MG63 (cell line): ENCODE measurements at regions not wholly inside any gene's neighbourhood (a gene's known extent, or its start where the extent isn't known, plus 50 kb on each side); places are given as distances from the start of the nearest gene placed in this dataset.

ENCODE experiments used
- DNase-seq: peaks from one replicate; pipeline ENCODE4 v3.0.0-alpha.2; 2020
- H3K27me3 ChIP-seq: fragments of 250-450 bp; sonication (Bioruptor Pico); 2 replicates; pipeline ENCODE4 v1.5.1; 2020; ENCODE audit warnings: mild to moderate bottlenecking, moderate library complexity
- H3K36me3 ChIP-seq: fragments of 250-450 bp; sonication (Bioruptor Pico); 2 replicates; pipeline ENCODE4 v1.5.1; 2020; ENCODE audit warnings: mild to moderate bottlenecking, moderate library complexity
- H3K4me3 ChIP-seq: fragments of 250-450 bp; sonication (Bioruptor Pico); 2 replicates; pipeline ENCODE4 v1.5.1; 2020; ENCODE audit warnings: mild to moderate bottlenecking, moderate library complexity
- H3K9me3 ChIP-seq: fragments of 250-450 bp; sonication (Bioruptor Pico); 2 replicates; pipeline ENCODE4 v1.5.1; 2020; ENCODE audit warnings: mild to moderate bottlenecking, moderate library complexity

DNA sequence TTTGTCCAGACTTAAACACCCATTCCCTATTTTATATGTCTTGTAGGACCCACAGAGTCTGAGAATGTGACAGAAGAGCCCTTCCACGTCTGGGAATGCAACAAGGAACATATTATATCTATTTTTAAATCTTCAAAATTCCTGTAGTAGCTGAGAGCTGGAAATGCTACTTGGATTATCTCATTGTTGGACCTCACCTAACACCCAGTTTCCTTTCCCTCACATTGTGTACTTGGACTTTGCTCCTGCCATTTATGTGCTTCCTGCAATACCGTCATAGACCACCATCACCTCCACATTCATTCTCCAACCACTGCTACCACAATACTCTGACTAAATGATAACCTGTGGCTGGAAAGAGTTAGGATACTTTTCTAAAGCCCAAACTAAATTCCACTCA lies 335.4 kb downstream of the COL12A1 start:
- no peaks in the 10 kb centered on the region for H3K27me3 ChIP-seq
- H3K4me3 ChIP-seq, result no peak overlapping the region
- H3K9me3 ChIP-seq, result no peaks in the 10 kb centered on the region; the same call in 1 of the 2 replicates
- no peaks in the 10 kb centered on the region for H3K36me3 ChIP-seq
- no peak for DNase-seq

DNA sequence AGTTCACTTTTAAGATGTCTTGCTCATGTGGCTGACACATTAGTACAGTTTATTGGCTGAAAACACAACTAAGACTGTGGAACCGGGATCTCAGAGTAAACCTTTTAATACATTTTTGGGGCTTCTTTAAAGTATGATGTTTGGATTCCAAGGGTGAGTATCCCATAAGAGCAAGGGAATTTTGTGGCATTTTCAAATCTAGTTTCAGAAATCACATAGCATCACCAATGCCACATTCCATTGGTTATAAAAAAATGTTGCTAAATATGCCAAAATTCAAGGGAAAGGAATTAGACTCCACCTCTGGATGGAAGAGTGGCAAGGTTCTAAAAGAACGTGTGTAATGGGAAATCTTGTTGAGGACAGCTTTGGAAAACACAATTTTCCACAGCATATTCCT lies 338.6 kb downstream of the COL12A1 start:
- Histone ChIP-seq H3K4me3 (no peak overlapping the region), H3K36me3 (no peaks in the 10 kb centered on the region), H3K9me3 (no peaks in the 10 kb centered on the region; the same call in 1 of the 2 replicates), H3K27me3 (no peaks in the 10 kb centered on the region)
- DNase-seq, result no peak

DNA sequence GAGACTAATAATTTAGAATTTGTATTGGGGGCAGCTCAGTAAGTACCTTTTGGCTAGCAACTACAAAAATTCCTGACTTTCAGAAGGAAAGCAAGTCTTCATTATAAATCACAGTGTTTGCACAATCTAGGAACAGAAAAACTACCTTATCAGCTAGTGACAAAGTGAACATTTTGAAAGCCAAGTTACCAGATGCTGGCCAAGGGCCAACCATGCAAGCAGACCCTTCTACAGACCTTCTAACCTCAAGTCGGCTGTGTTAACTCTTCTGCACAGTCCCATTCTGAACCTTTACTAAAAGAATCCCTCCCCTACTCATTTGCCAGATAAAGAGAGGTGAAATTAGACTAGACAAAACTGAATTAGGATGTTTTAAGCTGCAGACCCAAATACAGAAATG lies 341.9 kb downstream of the COL12A1 start:
- Histone ChIP-seq H3K4me3 (no peak overlapping the region), H3K36me3 (no peaks in the 10 kb centered on the region), H3K27me3 (no peaks in the 10 kb centered on the region), H3K9me3 (no peaks in the 10 kb centered on the region)
- no peak for DNase-seq

DNA sequence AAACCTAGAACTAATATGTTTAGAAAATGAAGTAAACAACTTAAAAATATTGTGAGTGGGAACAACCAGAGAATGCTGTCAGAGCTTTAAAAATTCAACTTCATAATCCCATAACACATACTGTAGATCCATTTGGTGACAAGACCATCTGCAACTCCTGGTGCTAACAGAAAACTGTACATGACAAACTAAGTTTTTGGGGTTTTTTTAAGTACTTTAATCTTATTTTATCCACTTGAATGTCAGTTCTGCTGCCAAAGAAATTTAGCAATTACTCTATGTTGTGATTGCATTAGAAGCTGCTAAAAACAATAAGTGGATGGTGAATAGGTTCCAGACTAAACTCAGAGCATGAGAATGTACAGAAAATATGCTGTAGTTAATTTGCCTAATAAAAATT lies 345.4 kb downstream of the COL12A1 start:
- DNase-seq, result no peak
- H3K27me3 ChIP-seq, result no peaks in the 10 kb centered on the region
- no peaks in the 10 kb centered on the region for H3K9me3 ChIP-seq
- H3K4me3 ChIP-seq, result no peak overlapping the region
- no peaks in the 10 kb centered on the region for H3K36me3 ChIP-seq

DNA sequence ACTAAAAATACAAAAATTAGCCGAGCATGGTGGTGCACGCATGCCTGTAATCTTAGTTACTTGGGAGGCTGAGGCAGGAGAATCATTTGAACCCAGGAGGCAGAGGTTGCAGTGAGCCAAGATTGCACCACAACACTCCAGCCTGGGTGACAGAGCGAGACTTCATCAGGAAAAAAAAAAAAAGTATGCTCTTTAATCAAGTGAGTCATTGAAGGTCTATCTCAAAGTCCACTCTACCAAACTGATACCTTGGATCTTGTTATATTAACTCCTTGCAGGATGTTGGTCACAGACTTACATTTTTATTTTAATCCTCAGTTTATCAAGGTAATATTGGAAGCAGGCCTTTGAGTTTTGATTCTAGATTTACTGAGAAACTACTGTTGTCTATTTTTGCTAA lies 348.7 kb downstream of the COL12A1 start:
- Histone ChIP-seq H3K9me3 (no peaks in the 10 kb centered on the region), H3K4me3 (no peak overlapping the region), H3K36me3 (no peaks in the 10 kb centered on the region), H3K27me3 (no peaks in the 10 kb centered on the region)
- no peak for DNase-seq

DNA sequence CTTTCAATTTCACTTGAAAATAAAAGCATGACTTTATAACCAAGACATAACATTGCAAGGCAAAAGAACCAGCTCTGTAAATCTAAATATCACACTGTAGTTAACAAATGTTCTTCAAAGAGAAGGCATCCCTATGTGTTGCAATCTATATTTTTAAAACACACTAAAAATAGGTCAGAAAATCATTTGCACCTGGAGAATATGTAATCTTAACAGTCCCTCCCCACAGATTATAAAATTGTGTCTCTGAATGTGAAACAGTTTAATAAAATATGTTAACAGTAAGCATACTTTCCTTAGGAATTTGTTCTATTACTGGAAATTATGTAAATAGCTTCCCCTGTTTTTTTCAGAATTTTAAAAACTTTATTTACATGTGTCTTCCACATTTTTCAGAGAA lies 351.9 kb downstream of the COL12A1 start:
- no peaks in the 10 kb centered on the region for H3K27me3 ChIP-seq
- no peaks in the 10 kb centered on the region for H3K9me3 ChIP-seq
- H3K36me3 ChIP-seq, result no peaks in the 10 kb centered on the region
- H3K4me3 ChIP-seq, result no peak overlapping the region
- no peak for DNase-seq

DNA sequence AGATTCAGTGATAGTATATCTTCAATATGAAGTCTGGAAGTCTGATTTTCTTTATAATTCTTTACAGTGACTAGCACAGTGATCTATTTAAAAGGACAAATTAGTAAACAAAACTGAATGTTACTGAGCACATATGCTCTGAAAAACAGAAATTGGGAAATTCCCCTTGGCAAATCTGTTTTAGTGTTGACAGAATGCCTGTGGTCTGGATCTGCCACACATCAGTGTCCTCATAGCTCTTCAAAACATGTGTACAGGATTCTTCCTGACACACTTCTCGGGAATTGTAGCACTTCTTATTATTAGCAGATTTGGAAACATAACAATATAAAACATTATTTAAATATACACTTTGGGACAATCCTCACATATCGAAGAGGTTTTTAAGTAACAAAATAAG lies 354.3 kb downstream of the COL12A1 start:
- H3K36me3 ChIP-seq, result no peaks in the 10 kb centered on the region
- no peak for DNase-seq
- no peaks in the 10 kb centered on the region for H3K27me3 ChIP-seq
- no peak overlapping the region for H3K4me3 ChIP-seq
- H3K9me3 ChIP-seq, result no peaks in the 10 kb centered on the region

DNA sequence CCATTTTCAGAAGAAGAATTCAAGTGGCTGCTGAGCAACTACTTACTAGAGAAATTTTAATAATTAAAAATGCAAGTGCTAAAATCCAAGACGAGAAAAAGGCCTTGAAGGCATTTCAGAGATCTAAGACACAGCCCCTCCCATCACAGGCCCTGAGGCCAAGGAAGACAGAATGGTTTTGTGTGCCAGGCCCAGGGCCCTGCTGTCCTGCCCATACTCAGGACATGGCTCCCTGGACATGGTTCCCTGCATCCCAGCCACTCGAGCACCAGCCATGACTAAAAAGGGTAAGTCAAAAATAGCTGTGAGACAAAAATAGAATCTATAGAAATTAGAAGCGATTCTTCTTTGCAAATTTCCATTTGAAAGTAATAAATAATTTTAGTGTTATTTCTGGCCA lies 364.9 kb downstream of the COL12A1 start:
- Histone ChIP-seq H3K9me3 (no peaks in the 10 kb centered on the region), H3K36me3 (no peaks in the 10 kb centered on the region), H3K4me3 (no peak overlapping the region), H3K27me3 (no peaks in the 10 kb centered on the region)
- DNase-seq, result no peak

DNA sequence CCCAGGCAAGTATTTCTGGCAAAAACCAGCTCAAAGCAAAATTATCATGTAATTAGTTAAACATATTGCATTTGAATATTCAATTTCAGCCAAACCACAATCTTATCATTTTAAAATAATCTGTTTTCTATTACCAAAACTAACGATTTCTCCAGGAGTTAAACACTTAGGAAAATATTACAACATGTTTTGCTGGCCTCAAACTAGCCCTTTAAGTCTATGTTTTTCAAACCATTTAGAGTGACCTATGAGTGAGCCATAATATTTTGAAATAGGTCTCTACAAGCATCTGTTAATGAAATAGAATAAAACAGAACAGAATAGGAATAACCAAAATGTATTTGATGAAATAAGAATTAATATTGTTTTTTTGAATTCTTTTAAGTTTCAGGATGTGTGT lies 370.9 kb downstream of the COL12A1 start:
- no peak for DNase-seq
- no peaks in the 10 kb centered on the region for H3K36me3 ChIP-seq

DNA sequence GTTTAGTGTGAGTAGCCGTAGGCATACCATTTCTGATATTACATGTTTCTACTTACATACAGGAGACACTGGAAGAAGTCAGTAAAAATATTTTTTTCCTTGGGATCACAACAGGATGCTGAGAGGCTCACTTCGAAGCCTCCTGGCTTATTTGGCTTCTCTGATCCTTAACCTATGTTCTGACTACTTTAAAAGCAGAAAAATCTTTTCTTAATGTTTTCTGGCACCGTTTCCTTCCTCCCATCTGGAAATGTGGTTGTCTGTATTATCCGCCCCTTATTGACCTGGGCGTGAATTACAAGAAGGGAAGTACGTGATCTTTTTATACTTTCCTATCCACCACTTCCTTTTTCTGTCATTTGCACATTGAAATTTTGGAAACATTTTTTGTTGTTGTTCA lies 379.6 kb downstream of the COL12A1 start:
- no peak for DNase-seq

More for the DNA sequence above, 370.9 kb downstream of the COL12A1 start:
- Histone ChIP-seq H3K27me3 (no peaks in the 10 kb centered on the region), H3K9me3 (no peaks in the 10 kb centered on the region), H3K4me3 (no peak overlapping the region)

DNA sequence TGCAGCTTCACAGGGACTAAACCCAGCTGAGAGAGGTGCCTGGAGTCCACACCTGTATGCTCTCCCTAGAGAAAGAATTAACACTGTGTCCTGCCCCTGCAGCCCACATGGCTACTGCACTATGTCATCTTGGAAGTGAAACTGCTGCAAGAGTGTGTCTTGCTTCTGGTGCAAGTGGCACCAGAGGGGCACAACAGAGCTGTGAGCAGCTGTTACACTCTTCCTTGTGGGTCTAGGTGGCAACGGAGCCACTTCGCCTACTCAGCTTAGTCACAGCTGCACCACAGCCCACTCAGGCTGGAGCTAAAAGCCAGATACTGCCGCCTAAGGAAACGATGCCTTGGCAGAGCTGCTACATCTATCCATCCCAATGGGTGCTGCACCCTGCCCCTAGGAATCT lies 391.4 kb downstream of the COL12A1 start:
- H3K36me3 ChIP-seq, result no peaks in the 10 kb centered on the region
- H3K4me3 ChIP-seq, result no peak overlapping the region
- no peak for DNase-seq

More for the DNA sequence above, 379.6 kb downstream of the COL12A1 start:
- no peaks in the 10 kb centered on the region for H3K27me3 ChIP-seq
- H3K36me3 ChIP-seq, result no peaks in the 10 kb centered on the region
- no peak overlapping the region for H3K4me3 ChIP-seq
- H3K9me3 ChIP-seq, result no peaks in the 10 kb centered on the region

DNA sequence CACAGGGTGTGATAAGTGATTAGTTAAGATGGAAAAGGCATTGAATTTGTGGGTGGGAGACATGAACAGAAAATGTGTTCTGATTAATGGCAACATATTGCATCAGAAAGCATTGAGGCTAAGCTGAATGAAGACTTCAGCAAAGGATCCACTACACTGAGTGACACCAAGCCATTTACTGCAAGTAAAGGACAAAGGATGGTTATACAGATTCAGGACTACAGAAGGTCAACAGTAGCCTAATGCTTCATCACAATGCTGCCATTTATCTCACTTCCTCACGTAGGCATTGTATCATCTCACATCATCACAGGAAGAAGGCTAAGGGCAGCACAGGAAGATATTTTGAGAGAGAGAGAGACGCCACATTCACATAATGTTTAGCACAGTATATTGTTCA lies 398.2 kb downstream of the COL12A1 start:
- no peaks in the 10 kb centered on the region for H3K9me3 ChIP-seq
- H3K36me3 ChIP-seq, result no peaks in the 10 kb centered on the region
- H3K4me3 ChIP-seq, result no peak overlapping the region
- no peak for DNase-seq
- H3K27me3 ChIP-seq, result no peaks in the 10 kb centered on the region

More for the DNA sequence above, 391.4 kb downstream of the COL12A1 start:
- no peaks in the 10 kb centered on the region for H3K27me3 ChIP-seq
- peaks cover 6% of the 10 kb centered on the region for H3K9me3 ChIP-seq

DNA sequence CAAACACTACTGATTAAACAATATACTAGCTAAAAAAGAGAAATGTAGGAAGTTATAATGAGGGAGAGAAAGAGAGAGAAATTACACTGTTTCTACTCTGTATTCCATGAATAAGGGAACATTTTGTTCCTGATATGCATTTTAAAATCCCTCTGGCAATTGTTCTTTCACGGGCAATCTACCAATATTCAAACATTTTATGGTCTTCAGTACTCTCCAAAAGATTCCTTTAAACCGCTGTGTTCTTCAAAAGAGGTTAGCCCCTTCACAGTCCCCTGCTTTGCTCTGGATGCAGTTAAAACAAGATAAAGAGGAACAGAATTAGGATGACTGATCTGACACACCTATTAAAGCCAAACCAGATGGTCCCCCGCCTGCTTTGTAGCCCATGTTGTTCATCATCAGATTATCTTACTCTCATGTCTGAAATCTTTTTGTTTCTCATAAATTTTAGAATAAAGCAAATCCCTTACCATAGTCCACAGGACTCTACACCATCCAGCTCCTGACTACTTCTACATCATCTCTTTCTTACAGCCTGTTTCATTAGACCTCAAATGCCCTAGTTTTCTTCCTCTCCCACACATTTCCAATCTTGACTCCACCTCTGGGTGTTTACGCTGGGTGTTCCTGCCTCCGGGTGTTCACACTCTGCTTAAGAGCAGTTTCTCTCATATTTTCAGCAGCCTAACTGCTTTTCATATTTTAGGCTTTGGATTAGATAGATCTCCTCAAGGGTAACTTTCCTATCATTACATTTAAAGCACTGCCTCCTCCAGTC lies 399.7 kb downstream of the COL12A1 start:
- DNase-seq, result no peak
- Histone ChIP-seq H3K4me3 (no peak overlapping the region), H3K36me3 (no peaks in the 10 kb centered on the region), H3K27me3 (no peaks in the 10 kb centered on the region), H3K9me3 (no peaks in the 10 kb centered on the region)

DNA sequence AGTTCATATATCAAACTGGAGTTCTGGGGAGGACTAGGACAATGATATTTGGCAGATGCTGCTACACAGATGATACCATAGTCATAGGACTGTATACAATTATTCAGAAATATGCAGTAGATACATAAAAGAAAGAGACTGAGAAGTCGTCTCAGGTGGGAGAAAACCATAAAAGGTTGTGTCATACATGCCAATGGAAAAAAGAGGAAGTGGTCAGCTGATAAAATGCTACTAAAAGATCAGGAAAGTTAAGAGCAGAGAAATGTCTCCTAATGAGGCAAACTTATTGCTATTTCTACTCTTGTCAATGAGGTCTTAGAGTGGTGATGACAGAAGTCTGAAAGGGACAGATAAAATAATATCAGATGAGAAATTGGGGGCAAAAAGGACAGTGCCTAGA lies 407.6 kb downstream of the COL12A1 start:
- no peaks in the 10 kb centered on the region for H3K27me3 ChIP-seq
- no peaks in the 10 kb centered on the region for H3K9me3 ChIP-seq
- no peak overlapping the region for H3K4me3 ChIP-seq
- H3K36me3 ChIP-seq, result no peaks in the 10 kb centered on the region
- no peak for DNase-seq

DNA sequence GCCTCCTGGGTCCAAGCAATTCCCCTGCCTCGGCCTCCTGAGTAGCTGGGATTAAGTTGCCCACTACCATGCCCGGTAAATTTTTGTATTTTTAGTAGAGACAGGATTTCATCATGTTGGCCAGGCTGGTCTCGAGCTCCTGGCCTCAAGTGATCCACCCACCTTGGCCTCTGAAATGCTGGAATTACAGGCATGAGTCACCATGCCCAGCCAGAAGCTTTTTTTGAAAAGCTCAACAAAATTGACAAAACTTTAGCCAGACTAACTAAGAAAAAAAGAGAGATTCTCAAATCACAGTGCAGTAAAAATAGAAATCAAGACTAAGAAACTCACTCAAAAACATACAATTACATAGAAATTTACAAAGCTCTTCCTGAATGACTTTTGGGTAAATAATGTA lies 420.6 kb downstream of the COL12A1 start:
- Histone ChIP-seq H3K9me3 (no peaks in the 10 kb centered on the region), H3K27me3 (no peaks in the 10 kb centered on the region), H3K36me3 (no peaks in the 10 kb centered on the region), H3K4me3 (no peak overlapping the region)
- peak; percentile 23 for DNase-seq

DNA sequence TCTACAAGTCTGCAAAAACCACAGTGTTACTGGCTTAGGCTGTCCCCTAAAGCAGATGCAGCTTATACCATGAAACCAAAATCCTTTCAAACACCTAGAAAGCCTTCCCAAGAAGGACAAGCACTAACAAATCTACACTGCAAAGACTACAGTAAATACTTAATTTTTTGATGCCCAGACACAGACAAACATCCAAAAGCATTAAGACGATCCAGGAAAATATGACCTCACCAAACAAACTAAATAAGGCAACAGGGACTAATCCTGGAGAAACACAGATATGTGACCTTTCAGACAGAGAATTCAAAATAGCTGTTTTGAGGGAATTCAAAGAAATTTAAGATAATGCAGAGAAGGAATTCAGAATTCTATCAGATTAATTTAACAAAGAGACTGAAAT lies 423.5 kb downstream of the COL12A1 start:
- no peaks in the 10 kb centered on the region for H3K36me3 ChIP-seq
- no peak overlapping the region for H3K4me3 ChIP-seq
- no peaks in the 10 kb centered on the region for H3K27me3 ChIP-seq
- H3K9me3 ChIP-seq, result no peaks in the 10 kb centered on the region
- no peak for DNase-seq

DNA sequence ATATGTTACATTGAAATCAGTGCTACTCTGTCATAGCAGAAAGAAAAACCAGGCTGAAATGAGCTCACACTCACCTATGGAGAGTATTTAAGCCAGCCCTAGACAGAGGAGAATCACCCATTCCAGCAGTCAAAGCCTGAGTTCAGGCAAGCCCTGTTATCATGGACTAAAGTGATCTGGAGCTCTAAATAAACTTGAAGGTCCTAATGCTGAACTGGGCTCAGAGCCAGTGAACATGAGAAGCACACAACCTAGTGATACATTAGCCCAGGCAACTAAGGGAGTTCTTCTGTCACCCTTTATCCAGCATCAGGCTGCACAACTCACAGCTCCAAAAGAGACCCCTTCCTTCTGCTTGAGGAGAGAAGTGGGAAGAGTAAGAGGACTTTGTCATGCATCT lies 425.0 kb downstream of the COL12A1 start:
- DNase-seq, result no peak

DNA sequence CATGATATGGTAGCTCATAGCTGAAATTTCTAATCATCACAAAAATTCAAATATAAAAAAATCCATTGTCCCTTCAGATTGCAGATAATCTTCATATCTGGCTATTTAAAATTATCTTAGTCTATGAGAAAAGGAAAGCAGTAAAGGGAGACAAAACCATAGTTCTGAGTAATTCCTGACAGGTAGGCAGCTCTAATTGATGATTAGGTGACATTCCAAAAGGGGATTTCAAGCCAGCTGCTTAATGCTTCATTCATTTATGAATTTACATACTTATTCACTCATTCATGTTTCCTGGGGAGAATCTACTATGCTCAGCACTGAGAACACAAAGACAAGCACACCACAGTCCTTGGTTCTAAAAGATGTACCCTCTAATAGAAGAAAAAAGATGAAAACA lies 437.1 kb downstream of the COL12A1 start:
- Histone ChIP-seq H3K4me3 (no peak overlapping the region), H3K9me3 (no peaks in the 10 kb centered on the region), H3K36me3 (no peaks in the 10 kb centered on the region), H3K27me3 (no peaks in the 10 kb centered on the region)
- DNase-seq, result no peak

More for the DNA sequence above, 425.0 kb downstream of the COL12A1 start:
- Histone ChIP-seq H3K36me3 (no peaks in the 10 kb centered on the region), H3K4me3 (no peak overlapping the region), H3K9me3 (no peaks in the 10 kb centered on the region), H3K27me3 (no peaks in the 10 kb centered on the region)
